ENCODE measurements at regions not wholly inside any gene's neighbourhood (a gene's known extent, or its start where the extent isn't known, plus 50 kb on each side); places are given as distances from the start of the nearest gene placed in this dataset.

GRCh38 chr10:42973870-42974692 is 102.8 kb upstream of the RET start:
- no peak for TF ChIP-seq CTCF (optimal IDR thresholded peaks at IDR 0.05 in 1 of 3, IDR thresholded peaks at IDR 0.05 in 1 of 3, conservative IDR thresholded peaks at IDR 0.05 in 1 of 3; ENCODE audit: extremely low read depth in 1 of 3, insufficient read depth in 2 of 3, low read length in 3 of 3)
- TF ChIP-seq EZH2 (IDR thresholded peaks at IDR 0.05; ENCODE audit: low read length): no peak
